Sigmoid colon (tissue), 6 donors: ENCODE measurements at regions not wholly inside any gene's neighbourhood (a gene's known extent, or its start where the extent isn't known, plus 50 kb on each side); places are given as distances from the start of the nearest gene placed in this dataset.
"Not testable (repeated sequence)": the region's sequence is repeated elsewhere in the genome, so short reads cannot be mapped to it uniquely, and the experiment has no call there.

Experiments used
- DNase-seq: peaks from one replicate; pipeline ENCODE4 v3.0.0-alpha.2; 2019
- H3K27ac ChIP-seq, 4 donors: fragments of 200-600 bp; sonication (generic); one replicate each; pipeline ENCODE4 v1.5.1; 2016 to 2019; ENCODE audit warnings: mild to moderate bottlenecking in 1 of 4
- H3K27me3 ChIP-seq, 3 donors: fragments of 200-600 bp; sonication (generic); one replicate each; pipeline ENCODE4 v1.5.1; 2019; ENCODE audit warnings: mild to moderate bottlenecking in 1 of 3
- H3K36me3 ChIP-seq, 4 donors: fragments of 200-600 bp; sonication (generic); one replicate each; pipeline ENCODE4 v1.5.1; 2016 to 2019
- H3K4me1 ChIP-seq, 4 donors: fragments of 200-600 bp; sonication (generic); one replicate each; pipeline ENCODE4 v1.5.1; 2017 to 2019
- H3K4me3 ChIP-seq, 4 donors: fragments of 200-600 bp; sonication (generic); one replicate each; pipeline ENCODE4 v1.5.1; 2017 to 2019; ENCODE audit warnings: mild to moderate bottlenecking in 2 of 4, moderate library complexity in 1 of 4
- H3K9me3 ChIP-seq, 4 donors: fragments of 200-600 bp in 3 of 4; sonication (generic) in 3 of 4; one replicate each; pipeline versions ENCODE4 v1.5.1 to v1.6.1; 2013 to 2019
- EP300 ChIP-seq, 4 donors: sonication (generic); formaldehyde crosslinking; IDR thresholded peaks; one replicate each; pipeline ENCODE4 v1.6.1; 2017; ENCODE audit warnings: antibody characterized with exemption in 4 of 4
- POLR2A ChIP-seq, 2 donors: fragments of 450-650 bp; IDR thresholded peaks; one replicate each; pipeline ENCODE4 v1.6.1; 2016; ENCODE audit warnings: antibody characterized with exemption in 2 of 2, mild to moderate bottlenecking in 2 of 2, moderate library complexity in 2 of 2
- POLR2AphosphoS5 ChIP-seq, 4 donors: sonication (generic); formaldehyde crosslinking; IDR thresholded peaks; one replicate each; pipeline ENCODE4 v1.6.1; 2017; ENCODE audit warnings: antibody characterized with exemption in 4 of 4
- WGBS, 2 donors: extraction: QIAGEN DNeasy Blood & Tissue Kit; methylation state at CpG; one replicate each; pipeline ENCODE4 v1.1.7; 2013; 5-methylcytosine and 5-hydroxymethylcytosine counted together
- intact Hi-C: fragments of 100-400 bp; cut with DNase I; formaldehyde crosslinking; loops from one replicate; pipeline ENCODE4 v1.15.1; 2023
- TF ChIP-seq, protein P1 (sequence below), 4 experiments: fragments of 450-650 bp in 3 of 4; fragments of 200-600 bp in 1 of 4; IDR thresholded peaks; one replicate each; pipeline ENCODE4 v1.5.1; 2016 to 2019; ENCODE audit warnings: antibody characterized with exemption in 4 of 4, mild to moderate bottlenecking in 3 of 4, moderate library complexity in 2 of 4
- donor health status: healthy with polysubstance abuse.
- donor health status: healthy.

DNA sequence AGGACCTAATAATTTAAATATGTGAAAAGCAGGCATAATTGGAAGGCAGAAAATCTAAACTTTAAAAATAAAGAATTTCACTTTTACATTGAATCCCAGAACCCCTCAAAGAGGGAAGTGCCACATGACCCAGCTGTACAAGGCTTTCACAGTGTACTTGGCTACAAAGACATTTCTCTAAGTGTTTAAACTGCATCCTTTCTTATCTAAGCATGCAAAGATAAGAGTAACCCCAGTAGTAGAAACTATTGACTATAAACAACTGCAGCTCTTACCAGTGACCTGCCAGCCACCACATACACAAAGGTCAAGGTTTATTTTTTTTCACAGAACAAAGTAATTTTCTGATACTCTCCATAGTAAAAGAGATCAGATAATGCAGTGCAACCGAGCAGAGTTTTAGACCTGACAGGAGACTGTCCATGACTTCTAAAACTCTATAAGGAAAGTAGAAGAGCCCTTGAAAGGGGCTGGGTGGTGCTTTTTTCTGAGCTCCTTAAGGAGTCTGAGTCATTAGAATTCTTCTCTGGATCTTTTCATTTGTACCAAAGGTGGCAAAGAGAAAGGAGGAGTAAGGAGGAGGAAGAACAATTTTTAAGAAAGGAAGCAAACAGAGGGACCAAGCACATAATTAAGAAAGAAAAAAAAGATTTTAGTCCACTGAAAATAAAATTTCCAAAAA lies 750.6 kb downstream of the PRIM2 start:
- intact Hi-C loops, H3K9me3 ChIP-seq, H3K27me3 ChIP-seq, H3K27ac ChIP-seq, DNase-seq, H3K4me1 ChIP-seq, H3K4me3 ChIP-seq, H3K36me3 ChIP-seq: not testable (repeated sequence)
- 16 to 43% methylated on average over 1 of the region's 1 CpG for WGBS, 2 donors

DNA sequence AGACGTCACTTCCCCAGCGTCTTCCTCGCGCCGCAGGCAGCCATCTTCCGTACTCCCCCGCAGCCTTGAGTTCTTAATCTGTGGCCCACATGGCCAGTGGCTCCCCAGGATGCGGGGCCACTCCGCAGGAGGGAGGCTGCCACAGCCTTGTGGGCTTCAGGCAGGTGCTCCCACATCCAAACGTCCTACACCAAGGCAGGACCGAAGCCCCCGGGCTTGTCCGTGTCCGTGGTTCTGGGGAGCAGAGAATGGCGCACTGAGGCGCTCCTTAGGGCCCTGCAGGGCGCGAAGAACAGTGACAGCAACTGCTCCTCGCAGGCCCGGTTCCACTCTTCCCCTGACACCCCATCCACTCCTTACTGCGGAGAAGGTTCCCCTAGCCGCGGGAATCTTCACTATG lies 755.8 kb downstream of the PRIM2 start:
- Histone ChIP-seq H3K4me1 (no peaks in the 10 kb centered on the region), H3K27me3 (no peaks in the 10 kb centered on the region), H3K4me3 (no peak overlapping the region), H3K36me3 (no peaks in the 10 kb centered on the region), H3K27ac (no peak overlapping the region), H3K9me3 (no peaks in the 10 kb centered on the region)
- intact Hi-C loops: no loop called here
- DNase-seq: no peak
- WGBS, 2 donors: 92 to 94% methylated on average over 23 of the region's 23 CpGs
- no peak for TF ChIP-seq EP300 (IDR thresholded peaks at IDR 0.05)
- no peak for TF ChIP-seq POLR2A (IDR thresholded peaks at IDR 0.05)
- TF ChIP-seq, protein P1, sequence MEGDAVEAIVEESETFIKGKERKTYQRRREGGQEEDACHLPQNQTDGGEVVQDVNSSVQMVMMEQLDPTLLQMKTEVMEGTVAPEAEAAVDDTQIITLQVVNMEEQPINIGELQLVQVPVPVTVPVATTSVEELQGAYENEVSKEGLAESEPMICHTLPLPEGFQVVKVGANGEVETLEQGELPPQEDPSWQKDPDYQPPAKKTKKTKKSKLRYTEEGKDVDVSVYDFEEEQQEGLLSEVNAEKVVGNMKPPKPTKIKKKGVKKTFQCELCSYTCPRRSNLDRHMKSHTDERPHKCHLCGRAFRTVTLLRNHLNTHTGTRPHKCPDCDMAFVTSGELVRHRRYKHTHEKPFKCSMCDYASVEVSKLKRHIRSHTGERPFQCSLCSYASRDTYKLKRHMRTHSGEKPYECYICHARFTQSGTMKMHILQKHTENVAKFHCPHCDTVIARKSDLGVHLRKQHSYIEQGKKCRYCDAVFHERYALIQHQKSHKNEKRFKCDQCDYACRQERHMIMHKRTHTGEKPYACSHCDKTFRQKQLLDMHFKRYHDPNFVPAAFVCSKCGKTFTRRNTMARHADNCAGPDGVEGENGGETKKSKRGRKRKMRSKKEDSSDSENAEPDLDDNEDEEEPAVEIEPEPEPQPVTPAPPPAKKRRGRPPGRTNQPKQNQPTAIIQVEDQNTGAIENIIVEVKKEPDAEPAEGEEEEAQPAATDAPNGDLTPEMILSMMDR (IDR thresholded peaks at IDR 0.05): no peak
- no peak for TF ChIP-seq POLR2AphosphoS5 (IDR thresholded peaks at IDR 0.05)

- intact Hi-C loops, H3K4me3 ChIP-seq, H3K36me3 ChIP-seq, H3K27me3 ChIP-seq, H3K4me1 ChIP-seq, H3K27ac ChIP-seq, DNase-seq, H3K9me3 ChIP-seq: not testable (repeated sequence)
- 56 to 59% methylated on average over 2 of the region's 2 CpGs for WGBS, 2 donors
Observed at GRCh38 chr6:58090067-58090466, 772.6 kb downstream of the PRIM2 start.

DNA sequence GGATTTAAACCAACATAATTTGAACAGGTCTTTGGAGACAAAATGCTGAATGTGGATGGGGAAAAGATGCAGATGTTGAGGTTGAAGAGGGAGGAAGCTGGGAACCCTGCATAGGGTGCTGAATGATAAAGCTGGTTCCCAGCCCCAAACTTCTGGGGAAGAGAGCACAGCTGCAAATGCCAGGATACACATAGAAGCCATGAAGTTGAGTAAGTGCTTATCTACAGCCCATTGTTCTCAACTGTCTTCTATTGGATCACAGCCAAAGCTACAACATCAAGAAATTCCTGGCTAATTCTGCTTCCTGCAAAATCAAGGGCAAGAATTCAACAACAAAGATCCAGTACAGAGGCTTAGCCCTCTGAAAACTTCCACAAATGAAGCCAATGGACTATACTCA lies 779.8 kb downstream of the PRIM2 start:
- H3K4me1 ChIP-seq, intact Hi-C loops, H3K9me3 ChIP-seq, H3K27ac ChIP-seq, DNase-seq, H3K4me3 ChIP-seq, H3K27me3 ChIP-seq, H3K36me3 ChIP-seq: not testable (repeated sequence)

- Histone ChIP-seq H3K27ac (no peak overlapping the region), H3K4me1 (no peaks in the 10 kb centered on the region), H3K36me3 (no peaks in the 10 kb centered on the region), H3K9me3 (no peaks in the 10 kb centered on the region), H3K27me3 (no peaks in the 10 kb centered on the region), H3K4me3 (no peak overlapping the region)
- DNase-seq: no peak
- TF ChIP-seq EP300 (IDR thresholded peaks at IDR 0.05) (no peak), POLR2A (IDR thresholded peaks at IDR 0.05) (no peak), POLR2AphosphoS5 (IDR thresholded peaks at IDR 0.05) (no peak)
- TF ChIP-seq, protein P1 (IDR thresholded peaks at IDR 0.05): no peak
- WGBS, 2 donors: 32 to 34% methylated on average over 3 of the region's 3 CpGs
- intact Hi-C loops: no loop called here
Observed at GRCh38 chr6:58113960-58114359, 796.5 kb downstream of the PRIM2 start.

- H3K9me3 ChIP-seq, H3K4me1 ChIP-seq, DNase-seq, H3K4me3 ChIP-seq, intact Hi-C loops, H3K27me3 ChIP-seq, H3K36me3 ChIP-seq, H3K27ac ChIP-seq: not testable (repeated sequence)
- 64 to 67% methylated on average over 1 of the region's 1 CpG for WGBS, 2 donors
Observed at GRCh38 chr6:58117162-58117561, 799.7 kb downstream of the PRIM2 start.

DNA sequence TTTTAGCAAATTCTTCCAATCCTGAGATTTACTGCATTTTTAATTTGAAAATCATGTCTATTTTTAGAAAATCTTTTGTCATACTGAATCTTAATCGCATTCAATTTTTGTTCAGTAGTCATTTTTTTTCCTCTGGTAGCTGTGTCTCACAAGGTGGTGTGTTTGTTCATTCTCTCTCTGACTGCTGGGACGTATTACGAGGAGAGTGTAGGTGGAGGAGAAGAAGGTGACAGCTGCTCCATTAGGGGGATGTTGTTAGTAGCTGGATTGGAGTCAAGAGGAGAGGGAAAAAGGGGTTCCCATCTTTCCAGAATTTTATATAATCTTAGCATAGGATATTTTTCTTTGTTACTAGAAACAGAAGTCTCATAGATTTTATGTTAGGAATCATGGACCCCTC lies 804.2 kb downstream of the PRIM2 start:
- H3K9me3 ChIP-seq, H3K36me3 ChIP-seq, H3K4me3 ChIP-seq, H3K27me3 ChIP-seq, intact Hi-C loops, H3K4me1 ChIP-seq, DNase-seq, H3K27ac ChIP-seq: not testable (repeated sequence)
- WGBS, 2 donors: 83 to 91% methylated on average over 3 of the region's 3 CpGs

DNA sequence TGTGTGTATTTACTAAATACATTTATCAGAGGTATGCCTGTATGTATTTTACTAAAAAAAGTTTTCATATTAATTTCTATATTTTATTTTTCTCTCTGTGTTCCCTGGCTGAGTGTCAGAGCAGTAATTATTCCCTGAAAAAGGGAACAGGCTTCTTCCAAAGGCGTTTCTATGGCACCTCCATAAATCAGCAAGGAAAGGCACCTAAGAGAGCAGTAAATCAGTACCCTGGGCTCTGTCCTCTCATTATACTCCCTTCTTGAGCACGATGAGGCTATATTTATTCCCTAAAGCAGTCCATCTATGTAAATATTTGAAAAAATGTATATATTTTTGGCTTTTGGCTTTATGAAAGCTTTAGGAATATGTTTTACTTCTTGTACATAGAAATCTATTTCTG lies 806.3 kb downstream of the PRIM2 start:
- intact Hi-C loops: not testable (repeated sequence)

GRCh38 chr6:58128549-58128948 lies 811.1 kb downstream of the PRIM2 start:
- intact Hi-C loops, H3K9me3 ChIP-seq, H3K27ac ChIP-seq, DNase-seq, H3K4me3 ChIP-seq, H3K36me3 ChIP-seq, H3K4me1 ChIP-seq, H3K27me3 ChIP-seq: not testable (repeated sequence)
- WGBS, 2 donors: 63 to 65% methylated on average over 2 of the region's 2 CpGs

More for the DNA sequence above, 806.3 kb downstream of the PRIM2 start:
- WGBS, 2 donors: 29 to 32% methylated on average over 2 of the region's 2 CpGs
- H3K27me3 ChIP-seq, H3K27ac ChIP-seq, H3K4me3 ChIP-seq, H3K36me3 ChIP-seq, H3K4me1 ChIP-seq, H3K9me3 ChIP-seq, DNase-seq: not testable (repeated sequence)

- H3K4me1 ChIP-seq, H3K27ac ChIP-seq, H3K9me3 ChIP-seq, H3K36me3 ChIP-seq, DNase-seq, H3K4me3 ChIP-seq, intact Hi-C loops, H3K27me3 ChIP-seq: not testable (repeated sequence)
- WGBS, 2 donors: 2% methylated on average over 1 of the region's 1 CpG
Observed at GRCh38 chr6:58129098-58129497, 811.7 kb downstream of the PRIM2 start.

GRCh38 chr6:58139746-58140145 lies 822.3 kb downstream of the PRIM2 start:
- H3K4me3 ChIP-seq, intact Hi-C loops, H3K27ac ChIP-seq, H3K4me1 ChIP-seq, H3K36me3 ChIP-seq, DNase-seq, H3K9me3 ChIP-seq, H3K27me3 ChIP-seq: not testable (repeated sequence)
- 85 to 88% methylated on average over 2 of the region's 2 CpGs for WGBS, 2 donors
